Activated CD4-positive, alpha-beta memory T cell treated with anti-CD3 and anti-CD28 coated beads for 36 hours (primary cell): ENCODE measurements at regions not wholly inside any gene's neighbourhood (a gene's known extent, or its start where the extent isn't known, plus 50 kb on each side); places are given as distances from the start of the nearest gene placed in this dataset.

Source experiments
- CTCF ChIA-PET: fragments of 350-600 bp; sonication (Branson Sonifier 250); formaldehyde crosslinking; loops from one replicate; lab custom pipeline; 2021; ENCODE audit warnings: antibody characterized with exemption, inconsistent platforms; lab: Charles Lee
- POLR2A ChIA-PET: fragments of 350-600 bp; sonication (Branson Sonifier 250); formaldehyde crosslinking; loops from one replicate; lab custom pipeline; 2021; ENCODE audit warnings: antibody characterized with exemption; lab: Charles Lee
- DNase-seq: peaks from one replicate; pipeline ENCODE4 v3.0.0-alpha.2; 2020
- H3K27ac Mint-ChIP-seq: one replicate; pipeline ENCODE4 v1.8.0; 2021; ENCODE audit warnings: mixed read lengths
- H3K27me3 Mint-ChIP-seq: one replicate; pipeline ENCODE4 v1.8.0; 2021; ENCODE audit warnings: mixed read lengths
- H3K36me3 Mint-ChIP-seq: one replicate; pipeline ENCODE4 v1.8.0; 2021; ENCODE audit warnings: mixed read lengths
- H3K4me1 Mint-ChIP-seq: one replicate; pipeline ENCODE4 v1.8.0; 2021; ENCODE audit warnings: low read depth, mixed read lengths
- H3K4me3 Mint-ChIP-seq: one replicate; pipeline ENCODE4 v1.8.0; 2021; ENCODE audit warnings: mild to moderate bottlenecking, mixed read lengths
- H3K9me3 Mint-ChIP-seq: one replicate; pipeline ENCODE4 v1.8.0; 2021; ENCODE audit warnings: mixed read lengths
- intact Hi-C: fragments of 100-400 bp; cut with micrococcal nuclease; formaldehyde crosslinking; loops from one replicate; pipeline ENCODE4 v1.15.1; 2023

DNA sequence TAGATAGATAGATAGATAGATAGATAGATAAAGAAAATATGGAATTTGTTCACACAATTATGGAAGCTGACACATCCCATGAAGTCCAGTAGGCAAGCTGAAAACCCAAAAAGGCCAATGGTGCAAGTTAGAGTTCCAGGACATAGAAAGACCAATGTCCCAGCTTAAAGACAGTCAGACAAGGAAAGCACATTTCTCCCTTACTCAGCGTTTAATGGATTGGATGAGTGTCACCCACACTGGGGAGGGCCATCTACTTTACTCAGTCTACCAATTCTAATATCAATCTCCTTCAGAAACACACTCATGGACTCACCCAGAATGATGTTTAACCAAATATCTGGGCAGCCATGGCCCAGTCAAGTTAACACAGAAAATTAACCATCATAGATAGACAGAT lies 327.7 kb upstream of the CDH11 start:
- intact Hi-C loops, result no loop called here
- Mint-ChIP-seq H3K27me3 (no peaks in the 10 kb centered on the region), H3K27ac (no peak overlapping the region), H3K9me3 (peaks cover 33% of the 10 kb centered on the region), H3K4me3 (no peak overlapping the region), H3K4me1 (no peaks in the 10 kb centered on the region), H3K36me3 (no peaks in the 10 kb centered on the region)
- ChIA-PET CTCF (no interaction called here), POLR2A (no interaction called here)
- DNase-seq, result no peak

DNA sequence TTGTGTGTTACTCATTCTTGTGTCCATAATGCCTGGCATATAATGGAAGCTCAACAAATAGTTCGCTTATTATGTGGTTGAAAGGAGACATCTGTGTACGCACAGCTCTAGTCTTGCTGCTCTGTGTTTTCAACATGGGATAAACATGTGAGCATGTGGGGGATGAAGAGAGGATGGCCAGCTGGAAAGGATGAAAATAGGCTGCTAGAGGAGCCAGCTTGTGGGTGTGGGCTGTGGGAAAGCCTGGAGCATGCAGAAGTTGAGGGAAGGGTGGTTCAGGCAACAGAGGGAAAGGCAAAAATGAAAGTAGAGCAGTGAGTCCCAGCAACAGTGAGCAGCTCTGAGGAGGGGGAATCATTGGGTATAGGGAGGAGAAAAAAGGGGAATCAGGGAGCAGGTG lies 324.6 kb upstream of the CDH11 start:
- DNase-seq, result no peak
- Mint-ChIP-seq H3K27me3 (no peaks in the 10 kb centered on the region), H3K27ac (no peak overlapping the region), H3K36me3 (no peaks in the 10 kb centered on the region), H3K4me1 (no peaks in the 10 kb centered on the region), H3K4me3 (no peak overlapping the region), H3K9me3 (peaks cover 32% of the 10 kb centered on the region)
- intact Hi-C loops, result no loop called here
- ChIA-PET POLR2A (no interaction called here), CTCF (no interaction called here)

DNA sequence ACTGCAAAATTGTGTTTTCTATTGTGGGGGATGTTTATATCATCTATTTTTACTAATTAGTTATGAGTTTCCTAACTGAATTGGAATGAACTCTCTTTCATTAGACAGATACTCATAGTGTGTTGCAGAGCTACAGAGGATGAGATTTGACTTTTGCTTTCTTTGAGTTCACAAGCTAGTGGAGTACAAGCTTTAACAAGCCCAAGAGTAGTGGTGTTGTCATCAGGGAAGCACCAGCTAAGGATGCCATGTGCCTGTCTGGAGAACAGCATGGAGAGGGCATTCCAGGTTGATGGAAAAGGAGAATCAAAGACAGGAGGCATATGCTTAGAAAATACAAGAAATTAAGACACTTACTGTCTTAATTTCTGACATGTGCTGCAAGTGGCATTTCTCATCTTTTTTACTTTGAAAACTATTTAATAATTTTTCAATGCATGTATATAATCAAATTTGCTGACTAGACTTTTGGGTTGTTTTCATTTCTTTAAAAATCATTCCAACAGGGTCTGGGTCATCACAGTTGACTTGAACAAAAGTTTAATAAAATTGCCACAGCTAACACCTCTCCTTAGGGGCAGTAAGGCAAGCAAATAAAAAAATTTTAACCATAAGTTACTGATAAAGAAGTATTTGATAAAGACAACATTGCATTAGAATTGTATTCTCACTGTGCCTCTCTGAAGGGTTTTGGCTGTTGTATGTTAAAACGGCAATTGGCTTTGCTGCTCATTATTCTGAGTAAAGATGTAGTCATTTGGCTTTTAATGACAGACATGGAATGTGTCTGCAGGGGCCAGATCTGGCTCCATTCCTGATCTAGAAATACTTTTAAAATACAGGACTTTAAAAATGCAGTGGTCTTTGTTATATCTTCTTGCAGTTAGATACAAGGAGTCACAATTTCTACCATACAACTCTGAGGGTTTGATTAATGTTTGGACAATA lies 323.7 kb upstream of the CDH11 start:
- POLR2A ChIA-PET, result no interaction called here
- H3K36me3 Mint-ChIP-seq, result no peaks in the 10 kb centered on the region

DNA sequence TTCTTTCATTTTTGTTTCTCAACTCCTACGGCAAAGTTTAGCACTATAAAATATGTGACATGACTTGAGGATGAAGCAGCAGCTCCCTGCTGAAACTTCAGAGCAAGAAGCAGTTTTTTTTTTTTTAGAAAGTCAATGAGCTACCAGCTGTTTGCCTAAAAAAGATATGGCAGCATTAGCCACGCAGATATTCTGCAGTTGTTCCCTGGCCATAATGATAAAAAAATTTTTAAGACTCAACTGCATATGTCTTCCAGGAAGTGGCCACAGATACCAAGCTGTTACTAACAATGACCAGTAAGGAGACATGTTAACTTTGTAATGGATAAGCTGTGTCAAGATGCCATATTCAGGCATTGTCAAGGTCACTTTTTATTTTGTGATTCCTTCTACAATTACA lies 319.6 kb upstream of the CDH11 start:
- no peak overlapping the region for H3K27ac Mint-ChIP-seq
- no peak overlapping the region for H3K4me3 Mint-ChIP-seq
- ChIA-PET POLR2A (no interaction called here), CTCF (no interaction called here)
- peaks cover 10% of the 10 kb centered on the region for H3K9me3 Mint-ChIP-seq
- no peaks in the 10 kb centered on the region for H3K36me3 Mint-ChIP-seq
- no peaks in the 10 kb centered on the region for H3K4me1 Mint-ChIP-seq
- intact Hi-C loops, result no loop called here
- H3K27me3 Mint-ChIP-seq, result no peaks in the 10 kb centered on the region
- no peak for DNase-seq

More for the DNA sequence above, 323.7 kb upstream of the CDH11 start:
- no peak overlapping the region for H3K27ac Mint-ChIP-seq
- CTCF ChIA-PET, result no interaction called here
- H3K4me3 Mint-ChIP-seq, result no peak overlapping the region
- H3K9me3 Mint-ChIP-seq, result peaks cover 32% of the 10 kb centered on the region
- intact Hi-C loops, result no loop called here
- no peaks in the 10 kb centered on the region for H3K27me3 Mint-ChIP-seq
- no peaks in the 10 kb centered on the region for H3K4me1 Mint-ChIP-seq
- DNase-seq, result no peak

DNA sequence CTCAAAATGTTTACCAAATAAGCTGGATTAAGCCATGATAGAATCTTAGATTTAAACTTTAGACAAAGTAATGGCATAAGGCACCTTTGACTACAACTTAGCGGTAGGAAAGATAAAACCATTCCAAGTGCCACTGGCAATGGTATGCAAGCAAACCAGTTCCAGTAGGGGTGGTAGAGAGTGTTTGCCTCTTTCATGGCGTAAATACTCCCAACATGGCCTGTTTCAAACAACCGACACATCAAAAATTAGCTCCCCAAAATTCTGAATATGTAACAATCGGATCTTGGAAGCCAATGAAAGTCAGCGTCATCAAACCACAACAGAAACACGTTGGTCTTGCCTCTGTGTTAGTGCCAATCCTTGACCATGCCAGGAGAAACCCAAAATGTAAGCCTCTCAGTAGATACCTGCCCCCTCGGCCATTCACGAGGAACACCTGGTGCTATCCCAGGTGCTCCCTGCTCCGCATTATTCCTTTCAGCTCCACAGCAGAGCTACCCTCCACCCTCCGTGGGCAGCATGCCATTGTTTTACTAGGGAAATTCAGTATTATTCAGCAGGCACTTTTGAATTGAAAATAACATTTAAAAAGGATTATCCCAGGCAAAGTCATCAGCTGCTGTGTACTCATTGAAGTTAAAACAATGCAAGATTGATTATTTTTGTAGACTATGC lies 307.8 kb upstream of the CDH11 start:
- Mint-ChIP-seq H3K27me3 (no peaks in the 10 kb centered on the region), H3K4me3 (no peak overlapping the region), H3K4me1 (no peaks in the 10 kb centered on the region), H3K9me3 (peaks cover 10% of the 10 kb centered on the region), H3K27ac (no peak overlapping the region), H3K36me3 (no peaks in the 10 kb centered on the region)
- no peak for DNase-seq
- intact Hi-C loops, result no loop called here
- POLR2A ChIA-PET, result no interaction called here
- CTCF ChIA-PET, result no interaction called here

DNA sequence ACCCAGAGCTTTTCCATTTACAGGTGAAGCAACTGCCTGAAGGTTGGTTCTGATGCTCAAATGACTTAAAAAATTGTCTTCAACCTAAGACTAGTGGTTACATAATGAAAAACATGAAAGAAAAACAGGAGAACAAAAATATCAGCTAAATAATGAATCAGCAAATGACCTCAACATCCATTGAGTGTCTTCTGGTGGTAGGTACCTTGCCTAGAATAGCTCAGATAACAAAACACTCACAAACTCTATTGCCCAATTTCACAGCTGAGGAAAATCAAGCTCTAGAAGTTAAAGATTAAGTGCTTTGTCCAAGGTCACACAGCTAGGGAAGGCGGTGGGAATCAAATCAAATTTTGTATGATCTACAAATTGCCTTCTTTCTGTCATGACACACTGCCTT lies 304.6 kb upstream of the CDH11 start:
- CTCF ChIA-PET, result no interaction called here
- Mint-ChIP-seq H3K27ac (no peak overlapping the region), H3K4me1 (no peaks in the 10 kb centered on the region), H3K4me3 (no peak overlapping the region), H3K27me3 (no peaks in the 10 kb centered on the region), H3K36me3 (no peaks in the 10 kb centered on the region), H3K9me3 (peaks cover 10% of the 10 kb centered on the region)
- POLR2A ChIA-PET, result no interaction called here
- DNase-seq, result no peak
- intact Hi-C loops, result no loop called here

DNA sequence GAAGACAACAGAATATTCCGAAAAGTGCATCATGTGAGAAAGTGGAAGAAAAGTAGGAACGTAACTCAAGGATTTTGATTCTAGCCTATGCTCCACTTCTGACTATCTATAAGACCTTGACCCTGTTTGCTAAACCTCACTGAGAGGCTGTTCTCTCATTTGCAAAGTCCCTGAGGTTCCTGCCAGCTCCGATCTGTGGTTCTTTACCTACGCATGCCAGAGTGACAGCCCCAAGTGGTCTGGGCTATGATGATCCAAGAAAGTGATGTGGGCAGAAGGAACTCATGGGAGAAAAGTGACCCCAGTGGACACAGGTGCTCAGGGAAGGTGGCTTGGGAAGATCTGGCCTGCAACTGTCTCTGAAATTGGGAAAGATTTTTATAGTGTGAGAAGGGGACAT lies 301.1 kb upstream of the CDH11 start:
- Mint-ChIP-seq H3K27me3 (no peaks in the 10 kb centered on the region), H3K36me3 (no peaks in the 10 kb centered on the region), H3K4me3 (no peak overlapping the region), H3K9me3 (peaks cover 14% of the 10 kb centered on the region), H3K4me1 (no peaks in the 10 kb centered on the region), H3K27ac (no peak overlapping the region)
- ChIA-PET CTCF (no interaction called here), POLR2A (no interaction called here)
- intact Hi-C loops, result no loop called here
- DNase-seq, result no peak

DNA sequence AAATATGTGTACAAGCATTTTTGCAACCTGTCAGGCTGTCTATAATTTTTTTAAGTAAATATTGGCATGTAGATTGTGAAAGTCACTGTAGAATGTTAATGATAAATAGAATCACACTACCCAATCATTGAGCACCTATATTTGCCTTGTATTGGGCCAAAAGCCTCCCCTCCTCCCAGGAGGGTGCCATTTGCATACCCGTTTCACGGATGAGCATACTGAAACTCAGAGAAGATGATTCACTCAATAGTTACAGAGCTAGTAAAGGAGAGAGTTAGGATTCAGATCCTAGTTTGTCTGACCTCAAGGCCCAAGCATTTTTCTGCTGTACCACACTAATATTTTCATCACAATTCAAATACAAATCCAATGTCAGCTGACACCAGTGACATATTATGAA lies 299.7 kb upstream of the CDH11 start:
- H3K27ac Mint-ChIP-seq, result no peak overlapping the region
- H3K4me3 Mint-ChIP-seq, result no peak overlapping the region
- H3K9me3 Mint-ChIP-seq, result peaks cover 12% of the 10 kb centered on the region
- intact Hi-C loops, result no loop called here
- POLR2A ChIA-PET, result no interaction called here
- CTCF ChIA-PET, result no interaction called here
- no peaks in the 10 kb centered on the region for H3K27me3 Mint-ChIP-seq
- H3K4me1 Mint-ChIP-seq, result no peaks in the 10 kb centered on the region
- DNase-seq, result no peak
- H3K36me3 Mint-ChIP-seq, result no peaks in the 10 kb centered on the region

DNA sequence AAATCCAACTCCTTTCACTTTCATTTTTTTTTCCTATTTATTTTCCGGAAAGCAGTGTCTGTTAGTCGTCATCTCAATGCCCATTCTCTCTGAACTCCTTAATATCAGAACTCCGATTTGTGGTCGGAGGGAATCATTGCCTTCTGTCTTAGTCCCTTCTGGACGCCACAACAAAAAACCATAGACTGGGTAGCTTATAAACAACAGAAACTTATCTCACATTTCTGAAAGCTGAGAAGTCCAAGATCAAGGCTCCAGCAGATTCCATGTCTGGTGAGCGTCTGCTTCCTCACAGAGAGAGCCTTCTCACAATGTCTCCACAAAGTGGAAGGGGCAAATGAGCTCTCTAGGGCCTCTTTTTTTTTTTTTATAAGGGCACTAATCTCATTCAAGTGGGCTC lies 296.6 kb upstream of the CDH11 start:
- H3K4me1 Mint-ChIP-seq, result no peaks in the 10 kb centered on the region
- ChIA-PET POLR2A (no interaction called here), CTCF (no interaction called here)
- H3K4me3 Mint-ChIP-seq, result no peak overlapping the region
- no peak overlapping the region for H3K27ac Mint-ChIP-seq
- no peaks in the 10 kb centered on the region for H3K36me3 Mint-ChIP-seq
- no peak for DNase-seq
- H3K27me3 Mint-ChIP-seq, result no peaks in the 10 kb centered on the region
- peaks cover 13% of the 10 kb centered on the region for H3K9me3 Mint-ChIP-seq
- intact Hi-C loops, result no loop called here

DNA sequence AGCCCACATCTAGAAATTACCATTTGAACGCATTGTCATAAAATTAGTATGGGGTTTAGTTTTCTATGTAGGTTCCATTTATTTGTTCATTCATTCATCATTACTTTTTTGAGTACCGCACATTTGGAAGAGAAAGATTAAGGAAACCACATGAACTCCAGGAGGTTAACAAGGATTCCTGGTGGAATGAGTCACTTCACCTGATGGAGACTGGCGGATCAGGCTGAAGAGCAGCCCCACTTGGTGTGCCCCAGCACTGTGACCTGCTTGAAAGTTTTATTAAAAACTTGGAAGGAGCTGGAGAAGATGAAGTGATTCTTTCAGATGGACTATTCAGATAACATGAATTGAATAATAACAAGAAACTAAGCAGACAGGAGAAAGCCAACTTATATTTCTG lies 293.6 kb upstream of the CDH11 start:
- Mint-ChIP-seq H3K4me3 (no peak overlapping the region), H3K4me1 (no peaks in the 10 kb centered on the region), H3K9me3 (peaks cover 11% of the 10 kb centered on the region), H3K36me3 (no peaks in the 10 kb centered on the region), H3K27ac (no peak overlapping the region), H3K27me3 (no peaks in the 10 kb centered on the region)
- intact Hi-C loops, result no loop called here
- no peak for DNase-seq
- POLR2A ChIA-PET, result no interaction called here
- CTCF ChIA-PET, result no interaction called here

DNA sequence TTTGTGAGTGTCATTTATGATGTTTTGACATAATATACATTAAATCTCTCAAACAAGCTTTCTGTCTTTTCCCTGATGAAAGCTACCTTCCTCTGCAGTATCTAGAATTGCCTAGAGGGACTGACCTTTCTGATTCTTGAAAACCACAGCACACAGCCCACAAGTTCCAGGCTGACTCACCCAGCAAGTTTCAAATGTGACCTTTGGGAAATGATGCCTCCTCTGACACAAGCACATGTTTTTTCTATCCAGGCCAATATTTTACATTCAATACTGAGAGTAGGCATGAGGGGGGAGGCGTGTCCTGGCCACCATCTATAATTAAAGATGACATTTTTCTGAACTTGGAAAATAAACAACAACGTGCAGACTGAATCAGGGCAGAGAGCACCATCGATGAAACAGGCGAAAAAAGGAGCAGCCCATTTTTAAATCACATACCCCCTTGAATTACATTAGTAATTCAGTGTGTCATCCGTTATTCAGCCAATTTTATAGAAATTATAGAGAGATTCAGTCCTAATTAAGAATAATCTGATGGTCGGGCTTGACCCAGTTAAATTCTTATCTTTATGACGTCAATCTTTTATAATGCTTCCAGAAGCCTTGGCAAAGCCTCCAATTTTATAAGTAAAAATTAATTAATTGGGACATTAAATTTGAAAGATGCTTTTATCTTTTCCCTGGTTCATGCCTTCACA lies 292.6 kb upstream of the CDH11 start:
- CTCF ChIA-PET, result no interaction called here
- POLR2A ChIA-PET, result no interaction called here
- H3K9me3 Mint-ChIP-seq, result peaks cover 6% of the 10 kb centered on the region
- no peak overlapping the region for H3K27ac Mint-ChIP-seq
- DNase-seq, result no peak
- H3K4me3 Mint-ChIP-seq, result no peak overlapping the region
- H3K27me3 Mint-ChIP-seq, result no peaks in the 10 kb centered on the region
- intact Hi-C loops, result no loop called here
- no peaks in the 10 kb centered on the region for H3K4me1 Mint-ChIP-seq
- no peaks in the 10 kb centered on the region for H3K36me3 Mint-ChIP-seq

DNA sequence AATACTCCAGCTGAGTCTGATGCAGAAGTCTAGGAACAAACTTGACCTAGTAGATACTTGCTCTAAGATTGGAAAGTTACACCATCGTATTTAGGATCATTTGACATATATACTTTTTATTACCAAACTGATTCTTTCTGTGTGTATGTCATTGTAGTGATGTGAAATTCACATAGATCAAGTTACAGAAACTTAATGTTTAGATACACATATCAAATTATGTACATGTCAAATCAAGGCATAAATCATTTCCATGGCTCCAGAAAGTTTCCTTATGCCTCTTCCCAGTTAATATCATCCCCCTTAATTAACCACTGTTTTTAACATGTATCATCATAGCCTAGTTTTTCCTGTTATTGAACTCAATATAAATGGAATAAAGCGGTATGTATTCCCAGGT lies 292.0 kb upstream of the CDH11 start:
- CTCF ChIA-PET, result no interaction called here
- H3K4me1 Mint-ChIP-seq, result no peaks in the 10 kb centered on the region

More for the DNA sequence above, 292.0 kb upstream of the CDH11 start:
- Mint-ChIP-seq H3K36me3 (no peaks in the 10 kb centered on the region), H3K27me3 (no peaks in the 10 kb centered on the region), H3K4me3 (no peak overlapping the region), H3K27ac (no peak overlapping the region), H3K9me3 (peaks cover 6% of the 10 kb centered on the region)
- intact Hi-C loops, result no loop called here
- POLR2A ChIA-PET, result no interaction called here
- DNase-seq, result no peak
